CD14-positive monocyte (primary cell): ENCODE measurements at regions not wholly inside any gene's neighbourhood (a gene's known extent, or its start where the extent isn't known, plus 50 kb on each side); places are given as distances from the start of the nearest gene placed in this dataset.
"Not testable (repeated sequence)": the region's sequence is repeated elsewhere in the genome, so short reads cannot be mapped to it uniquely, and the experiment has no call there.

ENCODE experiments used
- DNase-seq, 3 donors: peaks; one replicate each; pipeline ENCODE4 v3.0.0-alpha.2; 2011 to 2022
- H2AFZ ChIP-seq: 2 replicates; pipeline ENCODE4 v1.6.0; 2012; ENCODE audit warnings: mild to moderate bottlenecking, low read depth, low read length, inconsistent platforms; ENCODE audit not compliant: insufficient read depth, poor library complexity, severe bottlenecking
- H3K27ac ChIP-seq, 2 donors: 1 replicate in 1 of 2; 2 replicates in 1 of 2; pipeline ENCODE4 v1.5.1; 2012 to 2013; ENCODE audit warnings: low read length in 2 of 2, control low read depth in 1 of 2, inconsistent platforms in 1 of 2, low read depth in 1 of 2, mild to moderate bottlenecking in 1 of 2
- H3K27me3 ChIP-seq, 2 donors: one replicate each; pipeline versions ENCODE4 v1.6.0 to v1.6.1; 2011 to 2013; ENCODE audit warnings: low read length in 2 of 2; ENCODE audit not compliant: control insufficient read depth in 2 of 2, insufficient read depth in 2 of 2
- H3K36me3 ChIP-seq, 2 donors: replicated peaks in 1 of 2; 1 replicate in 1 of 2; 2 replicates in 1 of 2; pipeline versions ENCODE4 v1.5.1 to v1.6.1; 2012 to 2013; ENCODE audit warnings: low read length in 2 of 2, control low read depth in 1 of 2, inconsistent platforms in 1 of 2, mild to moderate bottlenecking in 1 of 2; ENCODE audit not compliant: insufficient read depth in 2 of 2, control insufficient read depth in 1 of 2
- H3K4me1 ChIP-seq, 2 donors: 1 replicate in 1 of 2; 2 replicates in 1 of 2; pipeline versions ENCODE4 v1.5.1 to v1.6.1; 2012 to 2013; ENCODE audit warnings: low read length in 2 of 2, control low read depth in 1 of 2, inconsistent platforms in 1 of 2, mild to moderate bottlenecking in 1 of 2, moderate library complexity in 1 of 2; ENCODE audit not compliant: insufficient read depth in 2 of 2, control insufficient read depth in 1 of 2
- H3K4me2 ChIP-seq: replicated peaks from 2 replicates; pipeline ENCODE3; 2012; ENCODE audit warnings: low read length, moderate library complexity, mild to moderate bottlenecking; ENCODE audit not compliant: poor library complexity, severe bottlenecking; ENCODE audit errors: extremely low read depth
- H3K4me3 ChIP-seq, 3 experiments: fragments of 200-600 bp in 1 of 3; sonication (generic) in 1 of 3; replicated peaks in 1 of 3; 1 replicate in 2 of 3; 2 replicates in 1 of 3; pipeline ENCODE4 v1.5.1; 2011 to 2013; ENCODE audit warnings: low read length in 3 of 3, mild to moderate bottlenecking in 3 of 3, control low read depth in 2 of 3, low read depth in 2 of 3, inconsistent platforms in 1 of 3, moderate library complexity in 1 of 3
- H3K79me2 ChIP-seq: 2 replicates; pipeline ENCODE4 v1.6.0; 2012; ENCODE audit warnings: mild to moderate bottlenecking, control low read depth, inconsistent platforms, low read length, moderate library complexity; ENCODE audit not compliant: insufficient read depth
- H3K9ac ChIP-seq: 2 replicates; pipeline ENCODE4 v1.6.0; 2017; ENCODE audit warnings: low read length, mild to moderate bottlenecking; ENCODE audit not compliant: insufficient read depth, poor library complexity, severe bottlenecking
- H3K9me3 ChIP-seq, 2 donors: replicated peaks in 1 of 2; 1 replicate in 1 of 2; 2 replicates in 1 of 2; pipeline versions ENCODE4 v1.5.1 to v1.6.1; 2012 to 2013; ENCODE audit warnings: low read length in 2 of 2, control low read depth in 1 of 2; ENCODE audit not compliant: control insufficient read depth in 1 of 2, insufficient read depth in 1 of 2
- H4K20me1 ChIP-seq: 2 replicates; pipeline ENCODE4 v1.6.0; 2012; ENCODE audit warnings: mild to moderate bottlenecking, low read length, control low read depth, moderate library complexity; ENCODE audit not compliant: insufficient read depth
- H3K27ac Mint-ChIP-seq, 7 donors: one replicate each; pipeline ENCODE4 v1.8.0; 2020; ENCODE audit warnings: mild to moderate bottlenecking in 7 of 7, mixed read lengths in 7 of 7, moderate library complexity in 6 of 7, inconsistent platforms in 2 of 7
- H3K27me3 Mint-ChIP-seq, 3 donors: one replicate each; pipeline ENCODE4 v1.8.0; 2021 to 2022; ENCODE audit warnings: low read depth in 3 of 3, mild to moderate bottlenecking in 3 of 3, mixed read lengths in 3 of 3, moderate library complexity in 3 of 3, inconsistent platforms in 1 of 3
- H3K36me3 Mint-ChIP-seq, 2 donors: one replicate each; pipeline ENCODE4 v1.8.0; 2020; ENCODE audit warnings: mixed read lengths in 2 of 2, inconsistent platforms in 1 of 2, mild to moderate bottlenecking in 1 of 2
- H3K4me1 Mint-ChIP-seq: one replicate; pipeline ENCODE4 v1.8.0; 2020; ENCODE audit warnings: mild to moderate bottlenecking, mixed read lengths
- H3K4me3 Mint-ChIP-seq, 2 donors: one replicate each; pipeline ENCODE4 v1.8.0; 2020; ENCODE audit warnings: mild to moderate bottlenecking in 2 of 2, mixed read lengths in 2 of 2, moderate library complexity in 1 of 2
- H3K9me3 Mint-ChIP-seq, 7 donors: one replicate each; pipeline ENCODE4 v1.8.0; 2020 to 2022; ENCODE audit warnings: mixed read lengths in 7 of 7, mild to moderate bottlenecking in 6 of 7, moderate library complexity in 6 of 7, inconsistent platforms in 2 of 7
- CTCF ChIP-seq: fragments of 200-600 bp; IDR thresholded peaks from one replicate; pipeline ENCODE4 v1.8.0; 2022; ENCODE audit warnings: antibody characterized with exemption, mild to moderate bottlenecking
- WGBS: methylation state at CpG from one replicate; pipeline ENCODE4 v1.1.5; 2013; ENCODE audit warnings: missing lambda C conversion rate; ENCODE audit not compliant: insufficient coverage; 5-methylcytosine and 5-hydroxymethylcytosine counted together
- intact Hi-C, 2 donors: fragments of 100-400 bp; cut with micrococcal nuclease; formaldehyde crosslinking; loops; one replicate each; pipeline versions ENCODE4 v1.15.0 to v1.15.1; 2023

- H3K4me1 ChIP-seq, H3K4me3 Mint-ChIP-seq, DNase-seq, H3K4me3 ChIP-seq, intact Hi-C loops, H3K27ac Mint-ChIP-seq, H3K36me3 ChIP-seq, H4K20me1 ChIP-seq, H3K36me3 Mint-ChIP-seq, H3K4me2 ChIP-seq, H3K9ac ChIP-seq, H2AFZ ChIP-seq, H3K27me3 Mint-ChIP-seq, H3K27ac ChIP-seq, H3K79me2 ChIP-seq, H3K9me3 ChIP-seq, H3K4me1 Mint-ChIP-seq, H3K27me3 ChIP-seq: not testable (repeated sequence)
- peaks cover 4 to 14% (median 6%) of the 10 kb centered on the region in 7 donors for H3K9me3 Mint-ChIP-seq
- WGBS = 91% methylated on average over 8 of the region's 8 CpGs
Observed at GRCh38 chr17:21611443-21611842, 80.9 kb upstream of the KCNJ18 start.

GRCh38 chr17:21612123-21613070 is 79.9 kb upstream of the KCNJ18 start:
- H2AFZ ChIP-seq, H3K36me3 Mint-ChIP-seq, H3K27ac ChIP-seq, H3K9me3 ChIP-seq, H3K36me3 ChIP-seq, H4K20me1 ChIP-seq, H3K27me3 Mint-ChIP-seq, H3K4me2 ChIP-seq, H3K27me3 ChIP-seq, H3K79me2 ChIP-seq, H3K4me3 ChIP-seq, H3K27ac Mint-ChIP-seq, DNase-seq, intact Hi-C loops, H3K9ac ChIP-seq, H3K4me1 Mint-ChIP-seq, H3K4me1 ChIP-seq: not testable (repeated sequence)
- WGBS = 82% methylated on average over 21 of the region's 28 CpGs
- Mint-ChIP-seq H3K4me3 (peak overlapping the region in 1 of 2 donors; percentile 39), H3K9me3 (peaks cover 4 to 14% (median 6%) of the 10 kb centered on the region in 7 donors)

- peak in 1 of 3 donors; percentile 0 for DNase-seq
- no peaks in the 10 kb centered on the region for H3K79me2 ChIP-seq
- Mint-ChIP-seq H3K27me3 (peaks cover 2 to 3% (median 3%) of the 10 kb centered on the region in 3 donors), H3K27ac (no peak overlapping the region), H3K36me3 (no peaks in the 10 kb centered on the region), H3K4me1 (no peaks in the 10 kb centered on the region), H3K9me3 (peaks cover 4 to 14% (median 6%) of the 10 kb centered on the region in 7 donors), H3K4me3 (no peak overlapping the region)
- no peak overlapping the region for H3K9ac ChIP-seq
- 94% methylated on average over 8 of the region's 8 CpGs for WGBS
- no peak overlapping the region for H3K4me2 ChIP-seq
- TF ChIP-seq CTCF = no peak
- peaks cover 0 to 3% of the 10 kb centered on the region in 2 donors for H3K9me3 ChIP-seq
- no peak overlapping the region for H3K27ac ChIP-seq
- H3K4me1 ChIP-seq = no peaks in the 10 kb centered on the region
- intact Hi-C loops = no loop called here
- no peak overlapping the region for H3K4me3 ChIP-seq
- H2AFZ ChIP-seq = no peak overlapping the region
- H3K36me3 ChIP-seq = no peaks in the 10 kb centered on the region
- H4K20me1 ChIP-seq = no peaks in the 10 kb centered on the region
- no peaks in the 10 kb centered on the region for H3K27me3 ChIP-seq
Observed at GRCh38 chr17:21613071-21613429, 79.3 kb upstream of the KCNJ18 start.

- intact Hi-C loops, H3K27me3 Mint-ChIP-seq, H3K27ac Mint-ChIP-seq, H3K9me3 ChIP-seq, H3K4me2 ChIP-seq, H2AFZ ChIP-seq, H3K4me3 ChIP-seq, H3K9ac ChIP-seq, H4K20me1 ChIP-seq, H3K4me3 Mint-ChIP-seq, H3K9me3 Mint-ChIP-seq, DNase-seq, H3K79me2 ChIP-seq, H3K27ac ChIP-seq, H3K4me1 Mint-ChIP-seq, H3K27me3 ChIP-seq, H3K4me1 ChIP-seq, H3K36me3 Mint-ChIP-seq, H3K36me3 ChIP-seq: not testable (repeated sequence)
- WGBS = 100% methylated on average over 2 of the region's 3 CpGs
Observed at GRCh38 chr17:21626987-21627386, 65.3 kb upstream of the KCNJ18 start.
